Transverse colon (tissue), 4 donors: ENCODE measurements at regions not wholly inside any gene's neighbourhood (a gene's known extent, or its start where the extent isn't known, plus 50 kb on each side); places are given as distances from the start of the nearest gene placed in this dataset.

Experiments used
- DNase-seq: peaks from one replicate; pipeline ENCODE4 v3.0.0-alpha.2; 2019
- H3K27ac ChIP-seq, 4 donors: fragments of 200-600 bp; sonication (generic); 2 replicates each; pipeline ENCODE4 v1.5.1; 2016 to 2018; ENCODE audit warnings: inconsistent platforms in 4 of 4
- H3K27me3 ChIP-seq: fragments of 200-600 bp; sonication (generic); 2 replicates; pipeline ENCODE4 v1.5.1; 2017; ENCODE audit warnings: inconsistent platforms
- H3K36me3 ChIP-seq, 4 donors: fragments of 200-600 bp; sonication (generic); 2 replicates each; pipeline ENCODE4 v1.5.1; 2017 to 2019; ENCODE audit warnings: inconsistent platforms in 4 of 4
- H3K4me1 ChIP-seq, 4 donors: fragments of 200-600 bp; sonication (generic); 2 replicates each; pipeline ENCODE4 v1.5.1; 2017 to 2020; ENCODE audit warnings: inconsistent platforms in 4 of 4
- H3K4me3 ChIP-seq, 4 donors: fragments of 200-600 bp; sonication (generic); 1 replicate in 1 of 4; 2 replicates in 3 of 4; pipeline versions ENCODE4 v1.5.1 to v1.6.1; 2017 to 2019; ENCODE audit warnings: inconsistent platforms in 4 of 4
- H3K9me3 ChIP-seq, 2 donors: fragments of 200-600 bp; sonication (generic); 2 replicates each; pipeline ENCODE4 v1.5.1; 2017 to 2019; ENCODE audit warnings: inconsistent platforms in 2 of 2
- CTCF ChIP-seq, 5 experiments: fragments of 200-600 bp in 3 of 5; fragments of 450-650 bp in 2 of 5; sonication (generic) in 3 of 5; IDR thresholded peaks; 1 replicate in 2 of 5; 2 replicates in 3 of 5; pipeline ENCODE4 v1.5.1; 2016 to 2017; ENCODE audit warnings: antibody characterized with exemption in 5 of 5, inconsistent platforms in 3 of 5, mild to moderate bottlenecking in 2 of 5, moderate library complexity in 1 of 5
- EP300 ChIP-seq: sonication (generic); formaldehyde crosslinking; IDR thresholded peaks from one replicate; pipeline ENCODE4 v1.6.1; 2017; ENCODE audit warnings: antibody characterized with exemption, low read depth
- POLR2A ChIP-seq: fragments of 450-650 bp; IDR thresholded peaks from one replicate; pipeline ENCODE4 v1.6.1; 2016; ENCODE audit warnings: antibody characterized with exemption, mild to moderate bottlenecking, moderate library complexity
- POLR2AphosphoS5 ChIP-seq, 3 donors: sonication (generic); formaldehyde crosslinking; IDR thresholded peaks; one replicate each; pipeline ENCODE4 v1.6.1; 2016; ENCODE audit warnings: antibody characterized with exemption in 3 of 3
- WGBS, 2 donors: methylation state at CpG; one replicate each; pipeline ENCODE4 v1.1.5; 2018; ENCODE audit warnings: low coverage in 1 of 2; 5-methylcytosine and 5-hydroxymethylcytosine counted together
- in situ Hi-C, 4 donors: fragments of 200-750 bp; cut with MboI; loops; one replicate each; pipeline versions ENCODE4 v1.15.0 to v1.15.1; 2017; ENCODE audit warnings: low sequenced_read_pairs in 3 of 4, low pct_ligation_motif_present in 1 of 4, low pct_unique_long_range_greater_than_20kb in 1 of 4
- intact Hi-C: fragments of 100-400 bp; cut with DNase I; formaldehyde crosslinking; loops from one replicate; pipeline ENCODE4 v1.15.1; 2023; ENCODE audit warnings: low total_unique reads

- Histone ChIP-seq H3K27ac (no peak overlapping the region), H3K4me3 (no peak overlapping the region), H3K4me1 (no peaks in the 10 kb centered on the region), H3K36me3 (no peaks in the 10 kb centered on the region), H3K9me3 (no peaks in the 10 kb centered on the region), H3K27me3 (no peaks in the 10 kb centered on the region)
- no peak for DNase-seq
- 74 to 79% methylated on average over 5 of the region's 5 CpGs for WGBS, 2 donors
- in situ Hi-C loops = no loop called here
- intact Hi-C loops = no loop called here
- TF ChIP-seq POLR2A (no peak), POLR2AphosphoS5 (IDR thresholded peaks at IDR 0.05) (no peak), EP300 (no peak), CTCF (IDR thresholded peaks at IDR 0.05) (no peak)
Measured at GRCh38 chr1:219040291-219040690, 133.4 kb upstream of the LYPLAL1 start.

GRCh38 chr1:219041141-219041540, 132.5 kb upstream of the LYPLAL1 start:
- Histone ChIP-seq H3K4me1 (no peaks in the 10 kb centered on the region), H3K27ac (no peak overlapping the region), H3K9me3 (no peaks in the 10 kb centered on the region), H3K36me3 (no peaks in the 10 kb centered on the region), H3K27me3 (no peaks in the 10 kb centered on the region), H3K4me3 (no peak overlapping the region)
- in situ Hi-C loops = no loop called here
- TF ChIP-seq POLR2AphosphoS5 (IDR thresholded peaks at IDR 0.05) (no peak), CTCF (IDR thresholded peaks at IDR 0.05) (no peak), EP300 (no peak), POLR2A (no peak)
- DNase-seq = no peak
- intact Hi-C loops = no loop called here

- H3K27me3 ChIP-seq = no peaks in the 10 kb centered on the region
- H3K27ac ChIP-seq = no peak overlapping the region
- 79% methylated on average over 1 of the region's 1 CpG; no CpG with 5 or more reads in 1 of the 2 donors for WGBS, 2 donors
- H3K4me3 ChIP-seq = no peak overlapping the region
- H3K9me3 ChIP-seq = no peaks in the 10 kb centered on the region
- TF ChIP-seq POLR2AphosphoS5 (IDR thresholded peaks at IDR 0.05) (no peak), CTCF (IDR thresholded peaks at IDR 0.05) (no peak), EP300 (no peak), POLR2A (no peak)
- in situ Hi-C loops (no loop called here), intact Hi-C loops (no loop called here)
- no peaks in the 10 kb centered on the region for H3K4me1 ChIP-seq
- DNase-seq = no peak
- H3K36me3 ChIP-seq = no peaks in the 10 kb centered on the region
Measured at GRCh38 chr1:219041818-219042217, 131.9 kb upstream of the LYPLAL1 start.

- Histone ChIP-seq H3K36me3 (no peaks in the 10 kb centered on the region), H3K4me3 (no peak overlapping the region), H3K4me1 (no peaks in the 10 kb centered on the region), H3K9me3 (no peaks in the 10 kb centered on the region), H3K27me3 (no peaks in the 10 kb centered on the region), H3K27ac (no peak overlapping the region)
- intact Hi-C loops = no loop called here
- TF ChIP-seq POLR2A = no peak
- no peak for TF ChIP-seq EP300
- no peak for TF ChIP-seq CTCF (IDR thresholded peaks at IDR 0.05)
- 35 to 59% methylated on average over 2 of the region's 2 CpGs for WGBS, 2 donors
- in situ Hi-C loops = no loop called here
- no peak for DNase-seq
Measured at GRCh38 chr1:219042769-219043168, 130.9 kb upstream of the LYPLAL1 start.
